Stimulated activated CD8-positive, alpha-beta memory T cell treated with anti-CD3 and anti-CD28 coated beads, Interleukin-15, amount 100 ng/mL, for 1 hour (primary cell): ENCODE measurements at regions not wholly inside any gene's neighbourhood (a gene's known extent, or its start where the extent isn't known, plus 50 kb on each side); places are given as distances from the start of the nearest gene placed in this dataset.

Experiments
- DNase-seq: peaks from one replicate; pipeline ENCODE4 v3.0.0-alpha.2; 2020; ENCODE audit warnings: low read depth

DNA sequence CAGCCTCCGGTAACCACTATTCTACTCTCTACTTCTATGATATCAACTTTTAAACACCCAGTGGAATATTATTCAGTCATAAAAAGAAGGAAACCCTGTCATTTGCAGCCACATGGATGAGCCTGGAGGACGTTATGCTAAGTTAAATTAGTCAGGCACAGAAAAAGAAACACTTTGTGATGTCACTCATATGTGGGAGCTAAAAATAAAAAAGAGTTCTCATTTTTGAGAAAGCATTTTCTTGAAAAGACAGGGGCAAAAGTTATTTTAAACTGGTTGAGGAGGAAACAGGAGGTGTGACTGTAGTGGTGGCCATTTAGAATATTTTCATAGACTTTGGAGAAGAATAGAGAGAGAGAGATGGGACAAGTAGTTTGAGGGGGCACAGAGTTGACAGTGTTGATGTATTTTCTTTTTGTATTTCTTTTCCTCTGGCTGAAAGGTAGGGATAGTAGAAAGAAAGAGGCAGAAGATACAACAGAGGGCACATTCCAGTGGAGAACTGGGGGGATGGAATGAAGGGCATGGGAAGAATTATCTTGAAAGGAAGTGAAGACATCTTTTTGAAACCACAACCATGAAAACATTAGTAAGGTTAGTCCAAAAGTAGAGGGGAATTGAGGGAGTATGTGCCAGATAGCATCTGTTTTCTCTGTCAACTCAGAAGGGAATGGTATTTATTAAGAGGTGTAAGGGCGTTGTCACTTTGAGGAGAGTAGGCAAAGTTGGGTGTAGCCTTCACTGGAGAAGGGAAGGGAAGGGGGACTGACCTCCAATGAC, 181.3 kb upstream of the GMDS start:
- DNase-seq: no peak

DNA sequence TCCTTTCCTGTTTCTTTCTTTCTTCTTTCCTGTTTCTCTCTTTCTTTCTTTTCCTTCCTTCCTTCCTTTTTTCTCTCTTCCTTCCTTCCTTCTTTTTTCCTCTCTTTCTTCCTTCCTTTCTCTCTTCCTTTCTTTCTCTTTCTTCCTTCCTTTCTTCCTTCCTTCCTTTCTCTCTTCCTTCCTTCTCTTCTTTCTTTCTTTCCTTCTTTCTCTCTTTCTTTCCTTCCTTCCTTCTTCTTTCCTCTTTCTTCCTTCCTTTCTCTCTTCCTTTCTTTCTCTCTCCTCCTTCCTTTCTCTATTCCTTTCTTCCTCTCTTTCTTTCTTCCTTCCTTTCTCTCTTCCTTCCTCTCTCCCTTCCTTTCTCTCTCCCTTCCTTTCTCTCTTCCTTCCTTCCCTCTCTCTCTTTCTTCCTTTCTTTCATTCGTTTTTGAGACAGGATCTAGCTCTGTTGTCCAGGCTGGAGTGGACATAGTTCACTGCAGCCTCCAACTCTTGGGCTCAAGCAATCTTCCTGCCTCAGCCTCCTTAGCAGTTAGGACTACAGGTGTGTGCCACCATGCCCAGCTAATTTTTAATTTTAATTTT, 170.8 kb upstream of the GMDS start:
- DNase-seq: no peak

DNA sequence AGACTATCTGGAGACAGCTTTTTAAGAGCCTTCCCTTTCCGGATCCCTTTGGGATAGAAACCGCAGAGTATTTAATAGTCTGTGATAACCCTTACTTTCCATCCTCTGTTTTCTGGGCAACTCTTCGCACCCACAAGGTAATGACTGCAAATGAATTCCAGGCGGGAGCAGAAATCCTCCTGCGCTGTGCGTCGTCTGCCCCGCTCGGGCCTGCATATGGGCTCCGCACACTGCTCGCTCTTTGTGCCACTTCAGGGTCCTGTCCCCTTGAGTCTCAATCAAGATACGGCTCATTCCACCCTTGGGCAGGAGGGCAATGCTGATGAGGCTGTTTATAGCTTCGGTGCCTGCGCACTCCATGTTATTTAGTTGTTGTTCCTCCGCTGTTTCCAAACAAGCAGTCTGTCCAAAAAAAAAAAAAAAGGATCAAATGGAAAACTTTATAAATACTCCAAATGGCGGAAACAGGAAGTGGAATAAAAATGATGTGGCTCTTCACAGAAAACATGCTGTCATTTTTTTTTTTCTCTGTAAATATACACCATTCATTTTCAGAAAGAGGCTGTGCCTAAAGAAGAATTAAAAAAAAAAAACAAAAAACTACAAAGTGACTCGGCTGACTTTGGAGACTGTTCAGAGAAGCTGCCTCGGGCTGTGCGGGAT, 169.6 kb upstream of the GMDS start:
- DNase-seq: no peak

DNA sequence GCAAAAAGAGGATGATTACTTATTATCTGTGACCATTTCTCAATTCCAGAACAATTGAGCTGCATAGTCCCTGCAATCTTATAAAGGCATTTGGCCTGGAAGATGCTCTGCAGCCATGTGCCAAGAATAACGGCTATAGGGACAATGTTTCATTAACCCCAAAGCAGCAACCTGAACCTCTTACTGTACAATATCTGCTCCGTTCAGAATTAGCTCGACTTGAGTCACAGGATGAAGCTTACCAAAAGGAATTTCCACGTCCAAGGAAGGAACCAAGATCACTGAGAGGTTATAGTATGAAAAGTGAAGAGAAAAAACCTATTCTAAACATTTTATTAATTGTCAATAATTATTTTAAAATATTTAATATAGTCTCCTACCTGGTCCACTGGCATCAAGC, 167.3 kb upstream of the GMDS start:
- DNase-seq: no peak

DNA sequence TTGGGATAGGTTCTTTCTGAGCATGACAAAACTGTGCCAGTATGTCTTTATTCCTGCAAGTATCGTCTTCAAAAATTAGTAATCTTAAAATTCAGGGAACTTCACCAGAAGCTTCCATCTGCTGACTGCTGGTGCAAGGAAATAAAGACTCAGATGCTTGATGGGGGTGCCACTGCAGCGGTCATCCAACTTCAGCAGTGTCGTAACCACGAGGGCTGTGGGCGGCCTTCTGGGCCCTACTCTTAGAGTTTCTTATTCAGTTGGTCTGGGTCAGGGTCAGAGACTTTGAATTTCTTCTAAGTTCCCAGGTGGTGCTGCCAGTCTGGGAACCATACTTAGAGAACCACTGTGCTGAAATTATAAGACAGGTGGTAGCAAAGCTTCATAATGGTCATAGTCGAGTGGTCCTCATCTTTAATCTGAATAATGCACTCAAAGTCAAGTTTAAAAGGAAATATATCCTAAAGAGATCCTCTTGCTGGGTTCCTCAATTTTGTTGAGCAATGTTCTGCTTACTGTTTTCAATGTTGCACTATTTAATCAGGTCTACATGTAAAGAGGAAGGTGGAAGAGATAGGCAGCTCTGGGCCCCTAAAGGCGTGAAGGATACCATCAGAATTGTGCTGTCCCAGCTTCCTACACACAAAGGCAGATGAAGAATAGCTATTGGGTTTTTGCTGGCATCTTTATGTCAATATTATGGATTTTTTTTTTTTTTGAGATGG, 165.4 kb upstream of the GMDS start:
- no peak for DNase-seq

DNA sequence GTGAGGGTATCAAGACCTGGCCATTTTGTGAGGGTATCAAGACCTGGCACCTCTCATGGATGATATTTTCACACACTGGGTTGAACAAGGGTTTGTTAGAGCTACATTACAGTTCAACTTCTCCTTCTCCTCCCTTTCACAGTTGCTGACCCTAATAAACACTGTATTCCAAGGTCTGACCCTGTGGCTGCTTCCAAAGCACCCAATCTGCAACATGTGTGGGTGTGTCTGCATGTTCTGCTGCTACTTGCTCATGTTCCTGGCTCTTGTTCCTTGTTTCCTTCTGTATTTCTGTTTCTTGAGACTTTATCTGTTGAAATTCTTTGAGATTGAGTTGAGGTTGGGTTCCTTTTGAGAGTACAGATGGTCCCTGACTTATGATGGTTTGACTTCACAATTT, 162.1 kb upstream of the GMDS start:
- no peak for DNase-seq

DNA sequence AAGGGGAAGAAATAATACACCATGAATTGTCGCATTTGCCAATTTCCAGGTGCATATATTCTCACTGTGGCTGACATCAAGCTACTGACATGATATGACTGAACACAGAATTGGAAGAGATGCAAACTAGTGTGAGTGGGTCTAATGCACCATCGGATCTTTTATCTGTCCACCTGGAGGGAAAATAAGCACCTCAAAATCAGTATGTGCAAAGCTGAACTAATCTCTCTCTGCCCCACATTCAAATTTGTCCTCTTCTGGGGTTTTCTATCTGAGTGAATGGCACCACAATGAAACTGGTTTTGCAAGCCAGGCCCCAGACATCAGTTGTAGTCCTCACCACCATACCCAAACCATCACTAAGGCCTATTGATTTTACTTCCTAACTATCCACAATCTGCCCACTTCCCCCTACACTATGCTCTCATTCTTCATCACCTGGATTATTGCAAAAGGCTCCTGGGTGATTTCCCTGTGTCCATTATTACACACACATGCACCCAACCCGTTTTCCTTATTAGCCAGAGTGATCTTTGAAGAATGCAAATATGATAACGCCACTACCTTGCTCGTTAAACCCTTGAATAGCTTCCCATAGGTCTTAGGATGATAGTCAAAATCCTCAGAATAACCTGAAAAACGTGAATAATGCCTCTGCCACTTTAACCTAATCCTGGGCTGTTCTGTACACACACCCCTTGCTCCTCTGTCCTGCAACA, 159.0 kb upstream of the GMDS start:
- no peak for DNase-seq

DNA sequence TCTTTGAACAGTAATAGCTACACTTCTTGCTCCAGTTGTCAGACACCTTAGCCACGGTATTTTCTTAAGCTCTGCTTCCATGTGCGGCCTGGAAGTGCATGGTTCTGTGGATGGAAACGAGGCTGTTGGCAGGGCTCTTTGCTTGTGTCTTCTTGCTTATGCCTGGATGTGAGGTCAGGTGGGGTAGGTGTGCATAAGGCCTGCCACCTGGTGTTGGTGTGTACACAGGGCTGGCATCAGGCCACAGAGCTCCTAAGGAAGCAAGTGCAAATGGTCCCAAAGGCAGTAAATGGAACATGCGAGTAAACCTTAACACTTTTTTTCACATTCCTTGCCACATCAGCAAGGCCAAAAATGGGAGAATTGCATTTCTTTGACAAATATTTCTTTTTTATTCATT, 158.1 kb upstream of the GMDS start:
- no peak for DNase-seq

DNA sequence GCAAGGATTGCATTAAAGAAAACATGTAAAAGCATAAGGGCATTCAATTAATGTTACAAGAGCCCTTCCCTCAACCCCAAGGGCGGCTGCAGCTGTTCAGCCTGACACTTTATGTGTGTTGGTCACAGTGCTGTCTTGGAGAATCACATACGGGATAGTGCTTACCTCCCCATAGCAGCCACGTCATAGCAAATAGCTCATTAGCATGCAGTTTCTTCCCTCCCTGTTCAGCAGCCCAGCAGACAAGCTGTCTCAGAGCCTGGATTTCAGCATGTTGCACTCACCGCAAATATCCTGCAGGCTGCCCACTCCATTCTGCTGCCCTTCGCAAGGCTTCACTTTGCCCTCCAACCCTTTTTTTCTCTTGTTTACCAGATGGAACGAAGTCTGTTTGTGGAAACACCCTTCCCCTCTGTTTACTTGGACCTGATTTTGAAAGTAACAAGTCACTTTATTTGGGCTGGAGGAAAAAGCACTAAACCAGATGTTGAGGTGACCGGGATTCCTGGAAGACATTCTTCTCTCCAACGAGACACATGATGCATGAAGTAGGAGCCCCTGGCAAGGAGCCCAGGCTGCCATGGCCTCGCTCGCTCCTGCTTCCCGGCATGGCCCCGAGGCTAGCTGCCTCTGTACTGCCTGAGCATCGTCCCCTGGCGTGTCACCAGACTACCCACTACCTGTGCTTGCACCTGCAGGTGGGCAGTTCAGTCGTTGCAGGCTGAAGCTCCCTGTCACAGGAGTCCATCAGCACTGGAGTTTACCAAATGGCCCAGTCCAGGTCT, 151.6 kb upstream of the GMDS start:
- no peak for DNase-seq

DNA sequence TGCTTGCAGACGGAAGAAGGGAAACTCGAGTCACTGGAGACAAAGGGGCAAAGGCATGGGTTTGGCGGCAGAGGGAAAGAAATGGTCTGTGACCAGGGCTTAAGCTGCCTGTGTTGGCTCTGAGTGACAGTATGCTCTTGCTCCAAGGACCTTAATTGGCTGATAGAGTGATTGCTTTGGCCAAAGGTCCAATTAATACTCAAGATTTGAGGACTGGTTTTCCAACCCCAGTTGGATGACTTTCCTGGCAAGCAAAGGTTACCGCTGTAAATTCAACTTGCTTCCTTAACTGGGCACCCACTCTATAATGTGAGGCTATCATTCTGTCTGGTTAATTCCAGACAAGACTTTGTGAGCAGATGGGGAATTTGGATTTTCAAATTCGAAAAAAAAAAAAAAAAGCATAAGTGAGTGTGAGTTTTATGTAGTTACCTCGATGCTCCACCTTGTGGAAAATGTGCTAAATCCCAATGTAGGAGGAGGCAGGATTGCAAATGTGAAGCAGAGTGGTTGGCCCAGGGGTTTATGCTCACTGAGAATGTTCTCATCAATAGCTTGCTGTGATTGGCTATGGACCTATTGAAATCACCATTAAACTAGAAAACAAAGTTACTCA, 150.7 kb upstream of the GMDS start:
- DNase-seq: no peak

DNA sequence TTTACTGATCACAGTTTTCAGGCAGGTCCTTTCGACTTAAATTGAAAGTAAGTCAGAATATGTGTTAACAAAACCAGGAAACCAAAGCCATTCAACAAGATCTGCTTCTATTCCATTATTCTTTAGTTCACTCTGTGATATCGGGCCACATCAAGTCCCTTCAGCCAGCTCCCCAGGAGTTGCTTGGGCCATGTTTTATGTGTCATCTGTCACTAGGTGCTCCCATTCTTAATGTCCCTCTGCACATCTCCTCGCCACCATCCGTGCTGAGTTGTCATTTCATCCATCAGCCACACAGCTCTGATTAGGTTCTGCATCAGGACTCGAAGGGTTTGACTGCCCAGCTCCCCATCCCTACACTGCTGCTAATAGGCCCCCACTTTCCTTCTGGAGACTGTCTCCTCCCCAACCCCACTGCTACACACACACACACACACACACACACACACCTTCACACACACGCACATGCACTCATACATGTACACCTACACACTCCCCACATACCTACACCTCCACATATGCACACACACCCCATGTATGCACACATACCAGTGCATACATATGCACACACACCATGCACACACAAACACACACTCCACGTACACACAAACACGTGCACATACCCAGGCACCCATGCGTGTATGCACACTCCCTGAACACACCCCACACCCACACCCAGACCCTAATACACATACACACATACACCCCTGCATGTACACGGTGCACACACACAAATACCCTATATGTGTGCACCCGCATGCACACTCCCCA, 143.3 kb upstream of the GMDS start:
- no peak for DNase-seq

DNA sequence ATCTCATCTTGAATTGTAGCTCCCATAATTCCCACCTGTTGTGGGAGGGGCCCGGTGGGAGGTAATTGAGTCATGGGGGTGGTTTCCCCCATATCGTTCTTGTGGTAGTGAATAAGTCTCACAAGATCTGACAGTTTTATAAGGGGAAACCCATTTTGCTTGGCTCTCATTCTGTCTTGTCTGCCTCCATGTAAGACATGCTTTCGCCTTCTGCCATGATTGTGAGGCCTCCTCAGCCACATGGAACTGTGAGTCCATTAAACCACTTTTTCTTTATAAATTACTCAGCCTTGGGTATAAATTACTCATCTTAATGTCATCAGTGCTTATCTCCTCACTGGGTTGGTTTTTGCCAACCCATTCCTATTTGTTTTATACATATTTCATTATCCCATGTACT, 142.0 kb upstream of the GMDS start:
- DNase-seq: no peak

DNA sequence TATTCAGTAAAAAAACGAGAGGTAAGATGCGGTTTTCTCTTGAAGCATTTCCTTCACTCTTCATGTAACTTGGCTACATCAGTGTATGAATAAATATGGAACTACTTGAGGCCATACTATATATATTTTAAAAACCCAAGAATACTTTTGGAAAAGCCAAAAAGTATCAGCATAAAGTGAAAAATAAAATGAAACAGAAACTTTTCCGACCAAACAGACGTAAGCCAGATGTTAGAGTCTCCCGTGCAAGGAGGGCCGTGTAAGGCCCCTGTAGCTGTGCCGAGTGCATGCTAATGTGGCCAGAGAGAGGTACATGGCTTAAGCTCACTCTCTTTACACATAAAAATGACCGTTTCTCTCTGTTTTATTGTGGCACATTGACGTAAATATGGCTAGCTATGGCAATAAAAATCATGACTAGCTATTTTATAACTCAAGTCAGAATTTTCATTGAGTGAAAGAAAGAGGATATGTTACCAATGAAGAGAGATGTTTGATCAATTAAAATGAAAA, 140.1 kb upstream of the GMDS start:
- no peak for DNase-seq

DNA sequence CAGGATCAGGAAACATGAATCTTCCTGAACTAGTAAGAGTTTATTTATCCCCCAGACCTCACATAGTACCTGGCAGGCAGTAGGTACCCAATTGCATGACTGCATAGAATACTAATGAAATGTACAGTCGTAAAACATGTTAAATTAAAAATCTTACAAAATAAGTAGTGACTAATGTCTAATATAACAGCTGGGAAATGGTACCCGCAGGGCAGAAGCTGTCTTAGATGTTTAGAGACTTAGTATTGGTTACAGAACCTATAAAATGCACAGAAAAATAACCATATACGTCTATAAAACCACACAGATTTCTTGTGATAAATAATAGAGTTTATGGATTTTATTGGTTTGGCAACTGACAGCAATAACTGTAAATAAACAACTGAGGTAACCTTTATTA, 139.1 kb upstream of the GMDS start:
- no peak for DNase-seq

DNA sequence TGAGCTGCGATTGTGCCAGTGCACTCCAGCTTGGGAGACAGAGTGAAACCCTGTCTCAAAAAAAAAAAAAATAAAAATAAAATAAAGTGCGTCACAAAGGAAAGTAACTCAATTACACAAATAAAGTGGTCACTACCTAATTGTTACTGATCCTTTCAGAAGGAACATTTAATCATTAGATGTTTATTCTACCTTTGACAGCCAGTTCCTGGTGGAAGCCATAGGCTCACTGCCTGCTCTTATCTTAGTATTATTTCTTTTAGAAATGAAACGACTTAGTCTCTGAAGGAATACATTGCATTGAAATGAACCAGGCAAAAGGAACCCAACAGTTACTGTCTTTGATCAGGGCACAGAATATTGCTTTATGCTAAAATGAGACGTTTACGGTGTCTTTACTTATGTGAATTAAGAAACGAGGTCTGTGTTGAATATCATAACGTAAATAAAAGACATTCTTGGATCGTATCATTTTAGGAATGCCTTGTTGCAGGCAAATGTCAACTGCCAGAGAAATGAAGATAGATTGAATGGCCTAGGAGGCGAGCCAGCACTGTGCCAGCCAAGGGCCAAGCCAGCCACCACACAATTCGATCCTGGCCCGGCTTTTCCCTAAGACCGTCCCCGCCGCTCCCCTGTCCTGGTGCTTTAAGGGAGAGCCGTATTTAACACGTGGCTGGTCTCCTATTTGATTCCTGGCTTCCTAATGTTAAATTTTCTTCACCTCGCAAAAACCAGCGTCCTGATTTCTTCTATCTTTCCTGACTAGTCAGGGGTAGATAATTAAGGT, 136.7 kb upstream of the GMDS start:
- DNase-seq: no peak

DNA sequence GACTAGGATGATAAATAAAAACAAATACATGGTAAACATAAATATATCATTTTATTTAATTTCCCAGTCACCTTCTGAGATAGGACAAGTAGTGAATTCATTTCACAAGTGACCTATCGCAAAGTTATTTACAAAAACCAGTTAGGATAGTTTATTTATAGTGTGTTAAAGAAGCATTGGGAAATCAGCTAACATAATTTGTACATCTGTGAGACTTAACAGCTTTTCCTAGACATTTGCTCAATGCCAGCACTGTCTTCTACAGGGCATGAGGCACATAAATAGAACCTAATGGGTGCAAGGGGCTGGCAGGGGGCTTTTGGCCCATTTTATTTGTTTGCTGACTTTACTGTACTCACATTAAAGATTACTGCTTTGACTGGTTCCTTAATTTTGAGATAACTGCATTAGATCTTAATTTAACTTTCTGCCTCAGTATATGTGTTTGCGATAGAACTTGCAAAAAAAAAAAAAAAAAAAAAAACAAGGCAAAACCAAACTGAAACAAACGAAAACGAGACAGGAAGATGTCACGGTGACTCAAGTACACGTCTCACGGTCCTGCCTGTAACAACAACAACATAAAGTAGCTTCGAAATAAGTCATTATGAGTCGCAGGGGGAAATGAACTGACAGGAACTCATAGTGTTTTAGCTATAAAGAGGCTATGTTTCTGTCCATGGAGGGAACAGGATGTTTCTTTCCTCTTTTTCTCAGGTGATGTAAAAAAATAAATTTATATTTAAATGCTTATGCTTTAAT, 133.7 kb upstream of the GMDS start:
- DNase-seq: no peak

DNA sequence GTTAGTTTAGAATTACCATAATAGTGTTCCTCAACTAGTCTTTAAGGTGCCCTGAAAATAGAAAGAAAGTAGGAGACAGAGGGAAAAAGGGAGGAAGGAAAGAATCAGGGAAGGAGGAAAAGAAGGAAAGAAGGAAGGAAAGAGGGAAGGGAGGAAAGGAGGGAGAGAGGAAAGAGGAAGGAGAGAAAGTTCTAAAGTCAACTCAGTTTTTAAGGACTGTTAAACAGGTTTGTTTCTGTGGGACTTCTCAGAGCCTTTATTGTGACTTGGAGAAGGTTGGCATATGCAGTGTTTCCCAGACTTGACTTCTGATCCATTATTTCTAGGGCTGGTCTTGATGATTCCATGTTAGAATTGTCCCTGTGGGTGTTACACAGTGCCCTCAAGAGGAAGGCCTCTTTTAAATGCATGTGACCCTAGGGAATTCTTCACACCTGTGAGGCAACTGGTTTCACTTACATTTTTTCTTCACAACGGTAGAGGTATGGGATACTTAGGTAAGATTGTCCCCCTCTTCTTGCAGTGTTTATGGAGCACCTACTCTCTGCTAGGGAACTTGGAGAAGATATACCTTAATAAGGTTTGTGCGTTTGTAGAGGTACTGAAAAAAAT, 132.7 kb upstream of the GMDS start:
- no peak for DNase-seq
